ENCODE measurements at regions not wholly inside any gene's neighbourhood (a gene's known extent, or its start where the extent isn't known, plus 50 kb on each side); places are given as distances from the start of the nearest gene placed in this dataset.

DNA sequence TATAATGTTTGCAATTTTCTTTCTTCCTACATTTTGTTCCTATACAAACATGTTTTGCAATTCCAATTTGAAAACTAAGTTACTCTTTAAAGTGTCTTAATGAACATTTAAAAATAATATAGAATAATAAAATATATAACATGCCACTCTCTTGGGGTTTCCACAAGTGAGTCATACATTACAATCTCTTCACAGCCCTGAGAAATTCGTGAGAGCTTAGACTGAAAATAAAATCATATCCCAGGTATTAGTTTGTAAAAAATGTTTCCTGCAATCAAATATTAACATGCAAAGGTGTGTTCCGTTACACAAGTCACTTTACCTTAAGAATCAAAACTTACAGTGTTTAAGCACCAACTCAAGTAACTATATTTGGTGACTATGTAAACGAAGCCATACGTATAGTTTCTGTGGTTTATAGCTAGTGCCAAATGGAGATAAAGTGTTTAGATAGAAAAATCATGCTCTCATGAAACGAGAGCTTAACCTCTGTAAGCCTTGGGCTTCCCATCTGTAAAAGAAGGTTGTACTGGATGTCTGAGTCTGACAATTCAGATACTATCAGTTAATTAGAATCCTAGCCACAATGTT is 253.6 kb upstream of the ANO3 start:
- DNase-seq: peak; percentile 3
- no peak for TF ChIP-seq CTCF (IDR thresholded peaks at IDR 0.05; ENCODE audit: low read depth, low read length, missing control alignments)
- H3K27me3 ChIP-seq (replicated peaks): no peaks in the 10 kb centered on the region
- H3K4me3 ChIP-seq (ENCODE audit: low read depth, low read length): no peak overlapping the region
- no peaks in the 10 kb centered on the region for H3K36me3 ChIP-seq (replicated peaks)
- in situ Hi-C loops (cut with HindIII; ENCODE audit: low pct_ligation_motif_present, low sequenced_read_pairs): no loop called here
- no peak overlapping the region for H3K27ac ChIP-seq

DNA sequence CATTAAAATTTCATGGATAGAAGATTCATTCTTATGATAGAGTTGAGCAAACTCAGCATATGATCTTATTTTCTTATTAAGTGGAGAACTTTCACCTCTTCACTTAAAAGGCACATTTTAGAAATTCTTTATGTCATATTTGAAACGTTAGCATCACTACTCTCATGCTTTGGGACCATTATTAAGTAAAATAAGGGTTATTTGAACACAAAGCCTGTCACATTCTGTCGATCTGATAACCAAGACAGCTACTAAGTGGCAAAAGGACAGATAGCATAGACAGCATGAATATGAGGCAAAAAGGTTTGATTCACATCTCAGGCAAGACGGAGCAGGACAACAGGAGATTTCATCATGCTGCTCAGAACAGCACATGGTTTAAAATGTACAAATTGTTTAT is 247.6 kb upstream of the ANO3 start:
- Histone ChIP-seq H3K27me3 (replicated peaks) (no peaks in the 10 kb centered on the region), H3K36me3 (replicated peaks) (no peaks in the 10 kb centered on the region), H3K4me3 (ENCODE audit: low read depth, low read length) (no peak overlapping the region), H3K27ac (no peak overlapping the region)
- in situ Hi-C loops (cut with HindIII; ENCODE audit: low pct_ligation_motif_present, low sequenced_read_pairs): no loop called here
- no peak for DNase-seq
- TF ChIP-seq CTCF (IDR thresholded peaks at IDR 0.05; ENCODE audit: low read depth, low read length, missing control alignments): no peak

GRCh38 chr11:26086028-26086427 is 245.9 kb upstream of the ANO3 start:
- DNase-seq: no peak
- Histone ChIP-seq H3K27me3 (replicated peaks) (no peaks in the 10 kb centered on the region), H3K4me3 (ENCODE audit: low read depth, low read length) (no peak overlapping the region), H3K27ac (no peak overlapping the region), H3K36me3 (replicated peaks) (no peaks in the 10 kb centered on the region)
- in situ Hi-C loops (cut with HindIII; ENCODE audit: low pct_ligation_motif_present, low sequenced_read_pairs): no loop called here
- no peak for TF ChIP-seq CTCF (IDR thresholded peaks at IDR 0.05; ENCODE audit: low read depth, low read length, missing control alignments)

DNA sequence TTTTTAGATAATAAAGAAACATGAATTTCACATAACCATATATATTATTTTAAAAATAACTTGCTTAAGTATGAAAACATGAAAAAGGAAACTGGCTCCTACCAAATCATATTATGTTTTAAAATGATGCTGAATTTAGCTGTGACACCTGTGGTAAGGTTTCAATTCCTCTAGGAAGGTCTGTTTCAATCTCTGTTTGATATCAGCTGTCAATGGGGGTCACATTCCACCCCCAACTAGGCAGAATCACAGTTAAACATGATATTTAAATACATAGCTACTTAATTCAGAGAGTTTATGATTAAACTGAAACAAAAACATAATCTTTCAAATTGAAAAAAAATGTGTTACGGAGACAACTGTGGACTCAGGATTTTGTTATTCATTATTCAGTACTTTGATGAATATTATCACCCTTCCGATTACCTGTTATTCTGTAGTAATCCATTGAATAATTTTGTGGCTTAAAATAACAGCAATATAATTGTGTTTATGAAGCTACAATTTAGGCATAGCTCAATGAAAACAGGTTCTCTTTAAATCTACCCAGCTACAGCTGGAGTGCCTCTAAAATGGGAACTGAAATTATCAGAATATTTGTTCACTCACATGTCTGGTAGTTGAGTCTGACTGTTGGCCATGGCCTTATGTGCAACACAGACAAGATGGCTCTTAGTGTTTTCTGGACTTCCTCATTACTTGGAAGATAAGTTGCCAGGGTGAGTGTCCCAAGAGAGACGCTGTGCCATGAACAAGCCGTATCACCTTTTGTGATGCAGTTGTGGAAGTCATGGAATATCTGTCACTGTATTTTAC is 244.6 kb upstream of the ANO3 start:
- no peak for TF ChIP-seq CTCF (IDR thresholded peaks at IDR 0.05; ENCODE audit: low read depth, low read length, missing control alignments)
- no peak overlapping the region for H3K4me3 ChIP-seq (ENCODE audit: low read depth, low read length)
- no peaks in the 10 kb centered on the region for H3K36me3 ChIP-seq (replicated peaks)
- no peak for DNase-seq
- in situ Hi-C loops (cut with HindIII; ENCODE audit: low pct_ligation_motif_present, low sequenced_read_pairs): no loop called here
- H3K27ac ChIP-seq: no peak overlapping the region
- no peaks in the 10 kb centered on the region for H3K27me3 ChIP-seq (replicated peaks)

- no peak for TF ChIP-seq CTCF (IDR thresholded peaks at IDR 0.05; ENCODE audit: low read depth, low read length, missing control alignments)
- Histone ChIP-seq H3K36me3 (replicated peaks) (no peaks in the 10 kb centered on the region), H3K27ac (no peak overlapping the region), H3K4me3 (ENCODE audit: low read depth, low read length) (no peak overlapping the region), H3K27me3 (replicated peaks) (no peaks in the 10 kb centered on the region)
- no peak for DNase-seq
- in situ Hi-C loops (cut with HindIII; ENCODE audit: low pct_ligation_motif_present, low sequenced_read_pairs): no loop called here
Observed at GRCh38 chr11:26088391-26088790, 243.5 kb upstream of the ANO3 start.

All from brain microvascular endothelial cell (primary cell).